HG02642 (cell line): ENCODE measurements at regions not wholly inside any gene's neighbourhood (a gene's known extent, or its start where the extent isn't known, plus 50 kb on each side); places are given as distances from the start of the nearest gene placed in this dataset.
"Not testable (repeated sequence)": the region's sequence is repeated elsewhere in the genome, so short reads cannot be mapped to it uniquely, and the experiment has no call there.

Source experiments
- ATAC-seq: cut with Tn5 transposase; IDR thresholded peaks from one replicate; pipeline ENCODE4 v1.9.1; 2021; ENCODE audit warnings: mild to moderate bottlenecking; ENCODE audit not compliant: unreplicated experiment, poor library complexity

GRCh38 chr2:76697439-76697838 lies 824.7 kb downstream of the LRRTM4 start:
- not testable (repeated sequence) for ATAC-seq

- ATAC-seq: no peak
Observed at GRCh38 chr2:76692908-76693307, 829.3 kb downstream of the LRRTM4 start.

GRCh38 chr2:76688732-76689131 lies 833.4 kb downstream of the LRRTM4 start:
- ATAC-seq: no peak

GRCh38 chr2:76687923-76688322 lies 834.3 kb downstream of the LRRTM4 start:
- no peak for ATAC-seq

DNA sequence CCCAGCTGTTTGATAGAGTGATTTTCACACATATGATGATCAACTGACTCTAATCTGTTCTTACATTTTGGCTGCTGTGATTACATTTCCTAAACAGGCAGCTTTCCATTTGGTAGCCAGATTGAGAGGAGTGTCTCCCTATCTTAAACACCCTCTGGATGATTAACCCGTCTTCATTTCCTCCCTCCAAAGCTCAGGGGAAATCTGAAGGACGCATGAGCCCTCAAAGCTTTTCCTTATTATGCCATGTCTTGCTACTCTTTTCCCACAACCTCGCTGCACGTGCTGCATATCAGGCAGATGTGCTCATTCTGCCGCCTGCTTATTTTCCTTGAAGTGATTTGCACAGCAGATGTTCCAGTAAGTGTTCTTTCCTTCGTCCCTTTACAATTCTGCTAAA lies 837.4 kb downstream of the LRRTM4 start:
- no peak for ATAC-seq

- ATAC-seq: no peak
Observed at GRCh38 chr2:76679025-76679396, 843.2 kb downstream of the LRRTM4 start.

GRCh38 chr2:76678383-76679024 lies 843.7 kb downstream of the LRRTM4 start:
- ATAC-seq: no peak

- no peak for ATAC-seq
Observed at GRCh38 chr2:76675212-76675611, 847.0 kb downstream of the LRRTM4 start.

GRCh38 chr2:76672798-76673197 lies 849.4 kb downstream of the LRRTM4 start:
- no peak for ATAC-seq

GRCh38 chr2:76669966-76670465 lies 852.2 kb downstream of the LRRTM4 start:
- no peak for ATAC-seq

DNA sequence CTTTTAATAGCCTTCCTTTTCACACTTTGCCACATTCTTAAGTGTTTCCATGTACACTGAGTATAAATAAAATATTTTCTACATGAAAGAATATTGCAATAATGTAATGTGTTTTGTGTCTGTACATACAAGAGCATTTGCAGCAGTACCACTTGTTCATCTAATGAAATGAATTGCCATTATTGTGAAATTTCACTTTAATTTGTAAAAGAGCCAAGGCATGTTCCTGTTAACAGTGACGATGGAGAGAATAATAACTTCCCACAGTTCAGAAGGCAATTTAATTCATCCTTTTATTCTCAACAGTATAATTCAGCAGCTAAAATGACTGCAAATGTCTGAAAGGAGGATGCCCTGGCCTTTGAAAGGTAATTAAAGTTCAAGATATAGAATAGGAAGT lies 853.9 kb downstream of the LRRTM4 start:
- ATAC-seq: no peak

DNA sequence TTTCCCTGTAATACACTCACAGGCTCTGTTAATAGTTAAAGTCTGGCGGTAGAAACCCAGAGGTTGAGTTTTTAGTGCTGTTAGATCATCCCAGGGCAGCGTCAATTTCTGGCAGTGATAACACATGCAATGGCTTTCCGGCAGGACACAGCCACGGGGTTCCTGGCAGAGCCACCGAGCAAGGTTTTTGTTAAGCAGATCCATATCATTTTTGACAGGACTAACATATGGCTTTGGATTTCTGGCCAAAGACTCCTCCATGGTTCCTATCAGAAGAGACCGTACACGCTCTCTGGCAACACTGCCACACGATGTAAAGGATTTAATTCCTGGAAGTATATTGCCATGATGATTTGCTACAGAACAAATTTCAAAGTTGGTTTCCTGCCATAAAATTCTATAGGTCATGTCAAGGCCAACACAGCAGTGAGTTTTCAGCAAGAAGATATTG lies 854.3 kb downstream of the LRRTM4 start:
- ATAC-seq: no peak

GRCh38 chr2:76642129-76642528 lies 880.0 kb downstream of the LRRTM4 start:
- no peak for ATAC-seq

DNA sequence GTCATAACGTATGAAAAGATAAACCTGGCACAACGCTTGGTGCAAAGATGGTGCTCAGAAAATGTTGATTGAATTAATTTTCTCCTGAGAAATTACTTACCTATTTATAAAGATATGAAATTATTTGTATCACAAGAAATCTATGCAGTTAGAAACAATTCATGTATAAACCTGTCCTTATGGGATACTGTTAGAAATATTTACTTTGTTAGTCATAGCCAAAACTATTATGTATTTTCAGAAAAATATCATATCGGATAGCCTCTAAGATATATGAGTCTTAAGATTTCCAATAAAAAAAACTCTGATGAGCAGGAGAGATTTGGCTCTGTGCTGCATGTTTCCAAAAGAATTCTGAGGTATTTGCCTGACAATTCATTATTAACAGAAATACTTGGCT lies 880.7 kb downstream of the LRRTM4 start:
- no peak for ATAC-seq

DNA sequence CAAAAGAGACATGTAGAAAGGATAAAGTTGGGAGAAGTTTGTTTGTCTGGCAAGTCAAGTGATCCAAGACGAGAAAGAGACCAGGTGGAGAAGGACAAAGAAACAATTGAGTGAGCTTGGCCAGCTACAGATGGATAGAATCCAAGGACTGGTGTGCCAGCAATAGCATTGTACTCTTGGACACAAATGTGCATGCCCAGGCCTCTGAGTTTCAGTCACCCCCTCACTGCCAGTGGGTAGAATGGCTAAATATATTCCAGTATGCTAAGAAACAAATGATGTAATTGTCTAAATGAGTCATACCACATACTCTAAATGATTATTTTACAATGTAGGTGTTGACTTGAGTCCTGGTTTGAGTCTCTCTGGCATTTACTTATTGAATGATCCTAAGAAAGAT lies 881.3 kb downstream of the LRRTM4 start:
- ATAC-seq: no peak

DNA sequence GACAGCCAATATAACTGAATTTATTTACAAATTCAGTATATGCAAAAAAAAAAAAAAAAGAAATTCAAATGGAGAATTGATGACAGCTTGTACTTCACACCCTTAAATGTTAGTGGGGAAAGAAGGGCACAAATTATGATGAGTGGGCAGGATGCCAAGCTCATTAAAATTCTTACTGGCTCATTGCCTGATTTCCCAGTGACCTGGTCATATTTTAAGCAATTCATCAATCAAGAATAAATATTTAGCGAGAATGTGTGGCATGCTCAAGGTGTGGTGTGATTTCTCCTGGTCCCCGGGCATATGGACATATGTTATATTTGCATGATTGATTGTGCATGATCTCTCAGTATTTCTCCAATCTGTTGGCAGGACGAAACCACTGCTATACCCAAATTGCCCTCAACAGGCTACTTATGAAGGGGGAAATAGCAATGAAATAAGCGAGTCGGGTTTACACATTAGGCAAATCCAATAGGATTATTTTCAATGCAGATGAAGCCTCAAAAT lies 883.0 kb downstream of the LRRTM4 start:
- no peak for ATAC-seq

- no peak for ATAC-seq
Observed at GRCh38 chr2:76633276-76633921, 888.8 kb downstream of the LRRTM4 start.

- no peak for ATAC-seq
Observed at GRCh38 chr2:76625101-76625500, 897.1 kb downstream of the LRRTM4 start.

GRCh38 chr2:76613330-76613729 lies 902.6 kb upstream of the GCFC2 start:
- no peak for ATAC-seq

- ATAC-seq: no peak
Observed at GRCh38 chr2:76612764-76613163, 902.0 kb upstream of the GCFC2 start.

DNA sequence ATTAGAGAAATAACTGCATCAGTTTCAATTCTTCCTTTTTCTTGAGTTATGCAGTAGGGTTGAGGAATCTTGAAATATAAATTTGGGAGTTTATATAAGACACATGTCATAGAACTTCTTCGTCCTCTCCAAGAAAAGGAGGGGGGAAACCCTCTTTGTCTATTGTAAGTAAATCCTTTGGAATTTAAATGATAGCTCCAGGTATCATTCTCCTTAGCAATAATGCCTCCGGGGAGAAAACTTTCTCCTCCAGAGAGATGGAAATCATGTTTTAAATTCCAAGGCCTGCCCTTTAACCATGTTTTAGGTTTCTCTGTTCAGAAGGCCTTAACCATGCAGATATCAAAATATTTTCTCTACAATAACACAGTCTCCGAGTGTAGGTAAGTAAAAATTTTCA lies 899.7 kb upstream of the GCFC2 start:
- ATAC-seq: no peak
